CD4-positive, alpha-beta T cell treated with Interleukin-1 beta for 1 hour (primary cell): ENCODE measurements at regions not wholly inside any gene's neighbourhood (a gene's known extent, or its start where the extent isn't known, plus 50 kb on each side); places are given as distances from the start of the nearest gene placed in this dataset.

Experiments
- DNase-seq, 2 donors: peaks; one replicate each; pipeline ENCODE4 v3.0.0-alpha.2; 2020 to 2022

DNA sequence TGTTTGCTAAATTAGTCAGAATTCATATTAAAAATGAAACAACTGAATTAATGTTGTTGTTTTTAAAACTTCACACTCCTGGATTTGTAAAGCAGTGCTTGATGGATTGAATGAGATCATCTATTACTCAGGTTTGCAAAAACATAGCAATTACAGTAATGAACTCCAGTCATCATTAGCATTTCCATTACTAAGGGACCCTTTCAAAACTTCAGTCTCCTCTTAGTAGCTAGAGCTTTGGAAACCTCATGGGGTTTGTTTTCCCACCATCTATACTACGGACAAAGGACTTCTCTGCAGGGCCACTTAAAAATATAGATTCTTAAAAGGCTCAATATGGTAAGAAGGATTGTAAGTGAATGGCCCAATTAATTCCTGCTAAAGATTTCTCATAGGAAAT lies 174.5 kb upstream of the PRNP start:
- no peak for DNase-seq

DNA sequence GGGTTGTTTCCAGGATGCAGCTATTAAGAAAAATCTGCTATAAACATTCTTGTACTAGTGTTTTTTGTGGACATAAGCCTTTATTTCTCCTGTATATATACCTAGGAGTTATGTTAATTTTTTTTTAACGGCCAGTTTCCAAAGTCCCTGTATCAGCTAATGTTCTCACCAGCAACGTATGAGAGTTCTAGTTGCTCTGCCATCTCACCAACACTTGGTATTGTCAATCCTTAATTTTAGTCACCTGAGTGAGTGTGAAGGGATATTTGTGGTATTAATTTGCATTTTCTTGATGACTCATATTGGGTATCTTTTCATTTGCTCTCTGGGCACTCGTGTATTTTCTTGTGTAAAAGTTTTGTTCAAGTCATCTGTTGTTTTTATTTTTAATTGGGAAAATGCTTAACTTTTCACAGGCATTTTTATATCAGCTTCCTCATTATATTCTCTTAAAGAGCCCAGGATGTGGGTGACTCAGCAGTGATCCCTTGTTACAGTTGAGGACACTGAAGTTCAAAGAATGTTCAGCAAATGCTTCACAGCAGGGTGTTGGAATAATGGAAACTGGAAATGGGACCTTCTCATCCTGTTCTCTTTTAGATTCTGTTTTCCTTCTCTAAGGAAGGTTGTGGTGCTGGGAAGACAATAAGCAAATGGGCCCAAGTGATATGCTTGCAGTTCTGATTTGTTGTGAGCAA lies 176.3 kb upstream of the PRNP start:
- DNase-seq, result no peak

DNA sequence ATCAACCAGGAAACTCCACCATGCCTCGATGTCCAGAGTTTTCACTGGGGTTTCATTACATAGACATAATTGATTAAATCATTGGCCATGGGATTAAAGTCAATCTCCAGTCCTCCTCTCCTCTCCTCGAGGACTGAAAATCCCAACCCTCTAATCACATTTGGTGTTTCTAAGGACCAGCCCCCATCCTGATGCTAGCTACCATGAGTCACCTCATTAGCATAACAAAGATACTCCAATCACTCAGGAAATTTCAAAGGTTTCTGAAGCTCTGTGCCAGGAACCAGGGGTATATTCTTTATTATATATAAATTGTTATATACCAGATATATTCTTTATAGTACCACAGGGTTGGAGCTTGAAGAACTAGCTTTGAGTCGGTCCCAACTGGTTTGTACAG lies 177.5 kb upstream of the PRNP start:
- DNase-seq, result no peak

DNA sequence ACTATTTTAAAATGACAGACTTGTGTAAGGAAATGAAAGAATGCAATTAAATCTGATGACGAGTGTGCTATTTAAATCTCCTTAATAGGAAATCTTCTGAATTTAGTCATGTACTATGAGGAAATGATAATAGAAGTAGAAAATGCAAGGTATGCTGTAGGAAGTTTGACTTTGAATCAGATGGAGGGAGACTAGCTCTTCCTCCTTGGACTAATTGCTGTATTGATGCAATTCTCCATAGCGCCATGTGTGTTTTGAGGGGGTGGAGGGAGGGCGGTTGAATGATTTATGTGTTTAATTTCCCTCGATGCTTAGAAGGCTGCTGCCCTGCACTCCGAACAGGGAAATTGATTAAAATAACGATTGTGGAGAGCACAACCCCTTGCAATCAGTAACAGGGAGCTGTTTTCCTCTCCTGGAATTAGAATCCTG lies 179.0 kb upstream of the PRNP start:
- no peak for DNase-seq

DNA sequence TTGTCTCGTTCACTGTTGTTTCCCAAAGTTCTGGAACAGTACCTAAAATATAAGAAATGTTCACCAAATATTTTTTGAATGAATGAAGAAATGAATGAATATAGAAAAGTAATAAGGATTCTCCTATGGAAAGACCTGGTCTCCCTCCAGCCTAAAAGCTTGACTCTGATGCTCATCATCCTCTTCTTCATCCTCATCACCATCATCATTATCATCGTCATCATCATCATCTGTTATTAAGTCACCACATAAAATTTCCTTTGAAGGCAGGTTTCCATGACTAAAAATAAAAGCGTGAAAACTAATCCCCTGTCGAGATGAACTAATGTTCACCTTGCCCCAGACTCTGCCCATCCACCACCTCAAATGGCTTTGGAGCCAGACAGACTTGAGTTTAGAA lies 181.4 kb upstream of the PRNP start:
- no peak for DNase-seq

DNA sequence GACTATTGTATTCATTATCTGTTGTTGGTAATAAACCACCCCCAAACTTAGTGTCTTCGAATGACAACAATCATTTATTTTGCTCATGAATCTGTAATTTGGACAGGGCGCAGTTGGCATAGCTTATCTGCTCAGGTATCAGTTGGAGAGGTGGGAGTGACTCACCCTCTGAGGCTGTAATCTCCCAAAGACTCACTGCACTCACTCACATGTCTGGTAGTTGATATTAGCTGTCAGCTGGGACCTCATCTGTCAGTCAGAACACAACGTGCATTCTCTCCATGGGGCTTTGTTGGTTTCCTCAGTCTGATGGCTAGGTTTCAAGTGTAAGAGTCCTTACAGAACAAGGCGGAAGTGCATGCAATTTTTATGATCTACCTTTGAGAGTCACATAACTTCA lies 183.5 kb upstream of the PRNP start:
- DNase-seq, result no peak

DNA sequence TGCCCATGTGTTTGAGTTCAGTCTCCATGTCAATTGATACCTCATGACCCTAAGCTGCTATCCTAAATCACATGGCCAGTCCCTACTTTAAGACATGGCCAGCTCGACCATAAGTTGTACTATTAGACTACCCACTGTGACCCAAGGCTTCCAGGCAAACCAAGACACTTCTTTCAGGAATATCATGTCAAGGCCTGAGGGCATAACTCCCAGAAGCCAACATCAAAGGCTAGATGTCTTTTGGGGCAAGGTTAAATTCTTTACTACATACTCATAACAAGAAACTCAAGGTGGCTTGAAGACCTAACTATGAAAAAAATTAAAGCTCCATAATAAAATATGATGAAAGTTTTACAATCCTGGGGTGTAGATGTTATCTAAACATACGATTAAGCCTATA lies 192.9 kb upstream of the PRNP start:
- DNase-seq, result no peak

DNA sequence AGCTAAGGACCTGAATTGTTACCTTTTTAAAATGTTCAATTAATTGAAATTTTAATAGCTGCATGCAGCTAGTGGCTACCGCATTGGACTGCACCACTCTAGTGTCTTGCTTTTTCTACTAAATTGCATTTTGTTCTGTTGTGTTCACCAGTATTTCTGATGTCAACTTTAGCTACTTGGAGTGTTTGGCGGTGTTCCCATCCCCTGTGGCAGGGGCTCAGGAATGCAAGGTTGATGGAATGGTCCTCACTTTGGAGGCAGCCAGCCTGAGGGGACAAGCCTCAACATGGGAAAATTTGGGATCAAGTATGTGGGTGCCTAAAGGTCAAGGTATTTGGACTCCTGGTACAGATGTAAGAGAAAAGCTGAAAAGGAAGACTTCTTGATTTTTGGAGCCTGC lies 194.6 kb upstream of the PRNP start:
- DNase-seq, result no peak

DNA sequence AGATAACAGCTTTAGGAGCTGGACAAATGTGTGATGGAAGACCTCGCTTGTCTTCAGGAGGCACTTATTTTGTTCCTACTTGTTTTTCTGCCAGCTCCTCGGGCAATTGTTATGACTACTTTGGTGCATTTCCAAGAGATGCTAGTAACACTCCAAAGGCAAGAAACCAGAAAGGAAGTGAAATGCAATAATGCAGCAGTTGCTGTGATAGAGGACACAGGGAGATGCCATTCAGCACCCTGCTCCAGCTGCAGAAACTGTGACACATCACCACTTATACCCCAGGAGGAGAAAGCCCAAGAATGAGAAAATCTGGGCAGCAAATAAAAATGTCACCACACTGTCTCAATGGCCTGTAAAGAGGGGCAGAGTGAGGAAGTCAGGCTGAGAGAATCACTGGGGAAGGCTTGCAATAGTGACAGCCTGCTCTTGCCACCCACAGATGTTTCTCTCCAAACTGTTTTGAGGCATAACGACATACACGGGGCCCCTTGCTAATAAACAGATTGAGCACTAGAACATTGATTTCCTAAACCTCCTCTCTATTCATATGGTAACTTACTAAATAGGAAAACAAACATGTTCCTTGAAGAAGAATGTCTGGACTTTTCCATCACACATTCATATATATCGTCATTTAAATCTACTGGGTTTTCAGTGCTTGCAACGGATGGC lies 195.5 kb upstream of the PRNP start:
- no peak for DNase-seq

DNA sequence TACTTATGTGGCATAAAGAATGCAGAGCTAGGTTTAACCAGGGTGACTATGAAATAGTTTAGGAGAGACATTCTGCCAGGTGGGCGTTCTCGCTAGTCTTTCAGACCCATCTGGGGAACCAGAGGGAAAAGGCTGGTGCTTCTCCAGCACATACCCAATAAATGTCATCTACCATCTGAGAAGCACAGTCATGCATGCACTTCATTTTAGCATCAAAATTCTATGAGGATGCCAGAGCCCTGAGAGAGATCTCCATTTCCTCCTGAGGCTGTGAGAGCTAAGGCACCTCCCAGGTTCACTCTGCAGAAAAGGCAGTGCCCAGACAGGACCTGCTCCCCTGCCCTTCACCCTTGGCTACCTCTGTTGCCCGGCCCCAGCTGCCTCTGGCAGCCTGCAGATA lies 196.2 kb upstream of the PRNP start:
- no peak for DNase-seq

DNA sequence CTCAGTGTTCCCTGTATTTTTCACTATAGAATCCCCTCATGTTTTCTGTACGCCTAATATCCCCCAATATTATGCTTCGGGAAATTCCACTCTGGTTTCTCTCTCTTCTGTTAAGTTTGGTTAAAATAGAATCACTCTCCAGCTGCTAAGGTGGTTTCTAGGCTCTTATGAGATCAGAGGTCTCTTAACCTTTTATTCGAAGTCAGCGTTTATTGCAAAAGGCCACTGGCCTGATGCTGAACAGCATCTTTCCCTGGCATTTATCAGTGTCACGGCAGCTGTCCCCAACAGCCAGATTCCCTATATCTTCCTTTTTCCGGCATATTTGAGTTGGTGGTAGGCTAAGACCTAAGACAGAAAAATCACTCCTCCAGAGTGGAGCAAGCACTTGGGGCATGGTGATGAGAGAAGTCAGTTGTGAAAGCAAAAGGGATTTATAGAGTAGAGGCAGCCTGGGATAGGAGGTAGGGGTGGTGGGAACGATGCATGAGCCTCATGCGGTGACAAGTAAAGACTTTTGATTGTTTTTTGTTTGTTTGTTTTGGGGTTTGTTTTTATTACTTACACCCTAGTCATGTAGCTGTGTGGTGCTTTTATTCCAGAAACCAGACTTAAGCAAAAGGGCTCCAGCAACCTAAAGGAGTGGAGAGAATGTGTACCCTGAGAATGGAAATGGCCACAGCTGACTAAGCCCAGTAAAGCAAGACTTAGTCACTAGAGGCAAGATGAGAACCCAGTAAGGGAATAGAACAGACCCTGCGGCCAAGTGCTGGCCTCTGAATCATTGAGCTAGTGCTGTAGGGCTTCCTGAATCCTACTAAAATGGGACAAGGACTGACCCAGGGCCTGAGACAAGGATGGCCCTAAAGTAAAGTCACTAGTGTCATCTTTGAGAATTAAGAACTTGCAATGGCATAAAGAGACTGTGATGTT lies 197.6 kb upstream of the PRNP start:
- DNase-seq, result no peak

DNA sequence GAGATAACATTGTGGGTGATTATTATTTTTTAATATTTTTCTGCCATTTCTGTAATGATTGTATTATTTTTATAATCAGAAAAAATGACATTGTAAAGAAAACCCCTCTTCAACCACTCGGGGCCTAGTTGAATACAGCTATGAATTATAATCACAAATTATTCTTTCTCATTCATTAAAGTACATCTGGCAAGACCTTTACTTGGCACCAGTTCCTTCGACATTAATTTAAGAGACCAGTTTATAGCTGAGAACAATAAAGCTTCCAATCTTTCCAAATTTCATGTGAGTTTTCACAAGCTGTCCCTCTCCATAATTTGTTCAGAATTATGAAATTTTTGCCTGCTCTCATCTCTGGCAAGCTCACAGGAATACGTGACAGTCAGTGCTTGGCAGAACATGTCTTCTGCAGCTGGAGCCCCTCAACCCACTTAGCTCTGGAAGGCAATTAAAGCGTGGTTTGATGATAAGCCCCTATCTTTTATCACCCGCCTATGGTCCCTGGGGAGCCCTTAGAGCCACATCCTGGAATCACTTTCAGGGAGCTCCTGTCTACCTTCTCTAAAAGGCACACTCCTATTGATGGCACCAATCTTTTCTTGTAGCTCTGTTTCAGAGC lies 201.8 kb upstream of the PRNP start:
- no peak for DNase-seq

DNA sequence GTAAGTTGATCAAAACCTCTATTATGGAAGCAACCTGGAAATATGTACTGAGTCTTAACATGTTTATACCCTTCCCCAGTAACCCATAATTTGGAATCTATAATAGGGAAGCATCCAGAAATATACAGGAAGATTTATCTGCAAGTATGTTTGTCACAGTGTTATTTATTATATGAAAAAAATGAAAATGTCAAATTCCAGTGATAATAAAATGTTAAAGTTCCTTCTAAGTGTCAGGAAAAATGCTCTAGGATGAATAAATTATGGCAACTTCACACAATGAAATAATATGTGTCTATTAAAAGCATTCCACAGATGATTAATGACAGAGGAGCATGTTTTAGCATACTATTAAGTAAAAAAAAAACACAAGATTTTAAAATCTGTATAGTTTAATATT lies 202.3 kb upstream of the PRNP start:
- no peak for DNase-seq

DNA sequence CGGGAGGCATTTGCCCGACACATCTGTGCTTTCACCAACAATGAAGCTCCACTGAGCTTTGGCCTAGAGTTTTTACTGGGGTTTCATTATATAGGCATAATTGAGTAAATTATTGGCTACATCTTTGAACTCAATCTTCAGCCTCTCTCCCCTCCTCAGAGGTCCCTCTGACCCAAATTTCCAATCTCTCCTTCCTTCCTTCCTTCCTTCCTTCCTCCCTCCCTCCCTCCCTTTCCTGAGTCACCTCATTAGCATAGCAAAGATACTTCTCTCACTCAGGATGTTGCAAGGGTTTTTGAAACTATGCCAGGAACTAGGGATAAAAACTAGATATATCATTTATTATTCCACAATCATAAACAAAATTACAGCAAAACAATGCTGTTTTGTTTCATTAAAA lies 202.8 kb upstream of the PRNP start:
- DNase-seq, result no peak

DNA sequence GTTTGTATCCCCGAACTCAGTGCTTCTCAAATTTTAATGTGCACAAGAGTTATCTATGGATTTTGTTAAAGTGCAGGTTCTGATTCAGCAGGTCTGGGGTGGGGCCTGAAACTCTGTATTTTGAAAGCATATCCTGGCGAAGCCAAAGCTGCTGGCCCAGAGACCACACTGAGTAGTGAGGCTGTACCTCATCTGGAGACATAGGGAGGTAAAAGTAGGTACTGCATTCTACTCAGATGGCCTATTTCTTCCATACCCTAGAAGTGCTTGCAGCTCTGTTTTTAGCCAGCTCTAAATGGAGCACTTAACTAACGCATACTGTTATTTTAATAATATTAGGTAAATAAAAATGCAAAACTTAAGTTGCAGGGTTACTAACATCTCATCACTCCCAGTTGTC lies 206.2 kb upstream of the PRNP start:
- DNase-seq, result no peak

DNA sequence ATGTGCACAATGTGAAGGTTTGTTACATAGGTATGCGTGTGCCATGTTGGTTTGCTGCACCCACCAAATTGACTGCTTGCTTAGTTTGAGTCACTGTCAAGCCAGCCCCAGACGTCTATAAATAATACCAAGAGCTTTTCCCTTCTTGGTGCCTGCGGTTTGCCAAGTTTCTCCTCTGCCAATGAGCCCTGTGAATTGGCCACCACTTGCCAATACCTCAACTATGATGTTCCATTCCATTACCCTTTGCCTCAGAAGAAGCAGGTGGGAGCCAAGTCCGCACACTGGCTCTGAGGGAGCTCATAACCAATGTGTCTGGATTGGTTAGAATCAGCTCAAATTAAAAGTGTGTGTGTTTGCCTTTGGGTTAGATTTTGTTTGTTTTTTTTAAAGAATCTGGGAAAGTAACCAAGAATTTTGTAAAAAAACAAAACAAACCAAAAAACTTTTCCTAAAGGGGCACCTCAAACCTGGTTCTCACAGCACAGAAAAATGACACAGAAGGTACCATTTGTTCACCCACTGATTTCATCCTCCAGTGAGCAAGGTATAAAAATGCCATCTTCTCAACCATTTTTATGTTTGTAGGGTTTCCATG lies 209.3 kb upstream of the PRNP start:
- DNase-seq, result no peak

DNA sequence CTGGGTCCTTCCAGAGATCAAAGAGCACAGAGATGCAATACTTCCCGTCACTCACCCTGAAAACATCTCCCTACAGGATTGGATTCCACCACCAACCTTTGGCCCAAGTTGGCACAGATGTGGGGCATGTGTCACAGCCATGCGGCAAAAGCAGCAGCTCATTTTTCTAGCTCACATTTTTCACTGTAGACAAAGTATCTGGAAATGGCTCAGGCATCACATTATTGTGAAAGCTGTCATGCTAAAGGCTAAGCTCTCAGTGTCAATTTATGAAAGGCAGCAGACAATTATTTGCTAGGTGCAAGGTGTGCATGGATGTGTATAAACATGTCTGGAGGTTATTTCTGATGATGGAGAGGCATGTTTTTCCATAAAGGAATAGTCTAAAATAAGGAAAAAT lies 213.3 kb upstream of the PRNP start:
- no peak for DNase-seq

DNA sequence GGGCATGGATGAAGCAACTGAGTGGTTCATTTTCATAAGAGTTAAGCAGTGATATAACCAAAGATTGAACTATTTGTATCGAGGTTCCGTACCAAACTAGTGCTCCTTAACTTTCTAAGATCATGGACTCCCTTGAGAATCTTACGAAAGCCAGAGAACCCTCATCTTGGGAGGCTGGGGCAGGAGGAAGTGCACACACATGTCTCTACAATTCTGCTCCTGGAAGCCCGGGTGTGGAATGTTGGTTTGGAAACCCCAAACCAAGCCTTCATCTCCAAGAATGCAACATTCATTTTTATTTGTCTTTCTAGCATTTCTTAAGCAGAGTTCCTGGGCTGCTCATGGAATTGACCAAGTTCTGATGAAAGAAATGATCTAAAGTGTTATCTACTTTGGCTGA lies 215.0 kb upstream of the PRNP start:
- no peak for DNase-seq

DNA sequence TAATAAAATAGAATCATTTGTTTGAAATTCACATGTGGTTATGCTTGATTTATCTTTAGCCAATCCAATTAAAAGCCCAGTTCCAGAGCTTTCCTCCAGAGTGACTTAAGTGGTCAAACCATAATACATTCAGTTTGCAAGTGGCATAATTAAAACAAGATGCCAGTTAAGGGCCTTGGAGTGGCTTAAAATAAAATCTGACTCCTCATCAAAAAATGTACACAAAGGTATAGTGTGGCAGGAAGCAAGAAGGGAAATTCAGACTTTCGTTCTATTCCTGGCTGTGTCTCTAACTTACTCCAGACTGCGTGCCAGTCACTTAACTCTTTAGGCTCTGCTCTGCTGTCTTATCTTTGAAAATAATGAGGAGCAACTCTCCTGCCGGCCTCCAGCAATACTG lies 215.9 kb upstream of the PRNP start:
- DNase-seq, result no peak

DNA sequence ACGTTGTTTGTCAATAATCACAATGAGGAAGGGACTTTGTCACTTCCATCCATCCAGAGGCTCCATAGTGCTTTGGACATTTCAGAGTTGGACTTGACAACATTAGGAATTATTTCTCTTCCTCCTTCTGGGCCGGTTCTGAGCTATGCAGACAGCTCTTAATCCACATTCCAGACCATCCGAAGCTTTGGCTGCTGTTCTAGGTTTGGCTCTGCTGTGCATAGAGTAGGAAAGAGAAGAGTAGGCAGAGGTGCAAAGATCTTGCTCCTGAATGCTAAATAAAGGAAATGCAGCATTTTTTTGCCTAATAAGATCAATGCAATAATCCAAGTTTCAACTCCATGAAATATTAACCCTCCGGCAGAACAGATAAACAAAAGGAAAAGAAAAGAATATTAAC lies 216.3 kb upstream of the PRNP start:
- DNase-seq, result no peak

DNA sequence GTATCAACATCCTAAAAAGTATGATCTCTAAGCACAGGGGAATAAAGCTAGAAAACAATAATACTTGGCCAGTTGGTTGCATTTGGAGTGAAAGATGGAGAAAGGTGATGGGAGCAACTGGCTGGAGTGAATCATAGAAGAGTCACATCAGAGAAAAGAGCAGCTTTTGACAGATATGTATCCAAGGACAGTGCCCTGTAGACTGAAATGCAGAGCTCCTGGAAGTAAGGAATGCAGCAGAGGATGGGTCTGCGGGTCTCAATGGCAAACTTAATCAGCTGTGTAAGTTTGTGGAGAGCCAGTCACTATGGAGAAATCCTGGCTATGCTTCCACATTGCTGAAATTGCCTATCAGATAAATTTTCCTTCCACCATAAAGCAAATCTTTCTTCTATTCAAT lies 218.1 kb upstream of the PRNP start:
- DNase-seq, result no peak

DNA sequence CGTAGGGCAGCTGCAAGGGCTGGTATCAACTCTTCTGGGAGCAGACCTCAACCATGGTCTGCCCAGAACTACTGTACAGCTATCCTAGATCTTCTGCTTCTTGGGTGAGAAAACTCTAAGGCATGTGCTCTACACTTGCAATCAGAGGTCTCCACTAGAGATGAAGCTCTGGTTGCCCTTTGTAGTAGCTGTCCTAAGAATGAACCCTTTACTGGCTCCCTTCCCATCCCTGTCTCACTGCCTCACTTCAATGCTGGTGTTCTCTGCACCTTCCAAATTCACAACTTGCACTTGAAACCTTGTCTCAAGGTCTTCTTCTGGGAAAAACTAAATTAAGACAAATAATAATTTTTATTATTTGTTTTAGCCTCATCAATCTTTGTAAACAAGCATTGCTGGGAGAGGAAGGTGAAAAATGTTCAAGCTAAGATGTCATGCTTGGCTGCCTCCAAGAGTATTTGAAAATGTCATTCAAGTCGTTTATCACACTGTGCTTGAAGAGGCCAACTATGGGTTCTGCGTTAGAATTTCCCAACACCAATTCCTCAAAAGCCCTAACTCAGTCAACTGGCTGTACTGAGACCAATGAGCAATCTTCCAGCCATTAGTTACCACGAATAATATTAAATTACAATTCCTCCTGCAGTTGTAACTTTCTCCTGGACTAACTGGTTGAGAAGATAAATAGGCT lies 216.9 kb upstream of the ADRA1D start:
- DNase-seq, result no peak
